Aorta (tissue), 5 donors: ENCODE measurements at regions not wholly inside any gene's neighbourhood (a gene's known extent, or its start where the extent isn't known, plus 50 kb on each side); places are given as distances from the start of the nearest gene placed in this dataset.

Experiments used
- ATAC-seq: fragments of 200-7000 bp; cut with Tn5 transposase; one replicate; pipeline ENCODE4 v1.9.1; 2022; ENCODE audit warnings: moderate library complexity; ENCODE audit not compliant: low FRiP score
- DNase-seq, 2 donors: peaks; one replicate each; pipeline ENCODE4 v3.0.0-alpha.2; 2020
- H3K27ac ChIP-seq, 2 donors: one replicate each; pipeline ENCODE4 v1.5.1; 2013; ENCODE audit warnings: low read length in 2 of 2, mild to moderate bottlenecking in 2 of 2, moderate library complexity in 2 of 2, control low read depth in 1 of 2, inconsistent platforms in 1 of 2, low read depth in 1 of 2
- H3K27me3 ChIP-seq, 2 donors: one replicate each; pipeline ENCODE4 v1.6.1; 2013; ENCODE audit warnings: control low read depth in 1 of 2, low read length in 1 of 2, mild to moderate bottlenecking in 1 of 2, moderate library complexity in 1 of 2; ENCODE audit not compliant: insufficient read depth in 2 of 2, control insufficient read depth in 1 of 2
- H3K36me3 ChIP-seq, 2 donors: one replicate each; pipeline ENCODE4 v1.6.1; 2013; ENCODE audit warnings: control low read depth in 1 of 2, low read length in 1 of 2, mild to moderate bottlenecking in 1 of 2; ENCODE audit not compliant: insufficient read depth in 2 of 2, control insufficient read depth in 1 of 2
- H3K4me1 ChIP-seq, 2 donors: one replicate each; pipeline ENCODE4 v1.6.1; 2013; ENCODE audit warnings: low read length in 2 of 2, control low read depth in 1 of 2, mild to moderate bottlenecking in 1 of 2, moderate library complexity in 1 of 2; ENCODE audit not compliant: insufficient read depth in 2 of 2, control insufficient read depth in 1 of 2
- H3K4me3 ChIP-seq, 2 donors: one replicate each; pipeline ENCODE4 v1.5.1; 2013; ENCODE audit warnings: low read length in 2 of 2, control low read depth in 1 of 2, mild to moderate bottlenecking in 1 of 2
- H3K9me3 ChIP-seq: one replicate; pipeline ENCODE4 v1.6.1; 2013; ENCODE audit warnings: mild to moderate bottlenecking, low read length; ENCODE audit not compliant: control insufficient read depth
- WGBS, 2 donors: extraction: QIAGEN DNeasy Blood & Tissue Kit; methylation state at CpG; one replicate each; pipeline ENCODE4 v1.1.7; 2013; 5-methylcytosine and 5-hydroxymethylcytosine counted together
- intact Hi-C, 2 donors: fragments of 100-400 bp; cut with DNase I; formaldehyde crosslinking; loops; one replicate each; pipeline versions ENCODE4 v1.14.2 to v1.15.0; 2022
- donor health status: healthy with polysubstance abuse.
- donor health status: Bipolar disorder and iron deficiency.
- donor health status: DM: no; HTN: no; CAD: no.
- donor health status: DM: no; HTN: no; CAD: no.
- donor health status: DM: yes; HTN: yes; CAD: no.

DNA sequence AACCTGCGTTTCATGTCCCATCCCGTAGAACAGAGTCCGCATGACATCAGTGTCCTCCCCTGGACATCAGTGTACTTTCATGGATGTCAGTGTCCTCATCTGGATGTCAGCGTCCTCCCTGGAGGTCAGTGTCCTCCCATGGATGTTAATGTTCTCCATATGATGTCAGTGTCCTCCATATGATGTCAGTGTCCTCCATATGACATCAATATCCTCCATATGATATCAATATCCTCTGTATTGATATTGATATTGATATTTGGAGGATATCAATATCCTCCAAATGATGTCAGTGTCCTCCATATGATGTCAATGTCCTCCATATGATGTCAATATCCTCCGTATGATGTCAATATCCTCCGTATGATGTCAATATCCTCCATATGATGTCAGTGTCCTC lies 284.9 kb downstream of the AJAP1 start:
- WGBS, 2 donors = 78 to 83% methylated on average over 6 of the region's 6 CpGs
- Histone ChIP-seq H3K36me3 (no peaks in the 10 kb centered on the region), H3K4me3 (no peak overlapping the region), H3K27ac (no peak overlapping the region), H3K27me3 (no peaks in the 10 kb centered on the region), H3K9me3 (no peaks in the 10 kb centered on the region), H3K4me1 (peaks cover 0 to 2% of the 10 kb centered on the region in 2 donors)
- DNase-seq = no peak
- intact Hi-C loops = no loop called here
- no peak for ATAC-seq

GRCh38 chr1:4937876-4938534 lies 283.6 kb downstream of the AJAP1 start:
- DNase-seq (no peak), ATAC-seq (no peak)
- Histone ChIP-seq H3K4me3 (no peak overlapping the region), H3K27ac (no peak overlapping the region), H3K27me3 (no peaks in the 10 kb centered on the region), H3K4me1 (no peaks in the 10 kb centered on the region), H3K36me3 (no peaks in the 10 kb centered on the region), H3K9me3 (no peaks in the 10 kb centered on the region)
- 84 to 85% methylated on average over 11 of the region's 11 CpGs for WGBS, 2 donors
- intact Hi-C loops = no loop called here

GRCh38 chr1:4935807-4936206 lies 281.4 kb downstream of the AJAP1 start:
- Histone ChIP-seq H3K9me3 (no peaks in the 10 kb centered on the region), H3K36me3 (no peaks in the 10 kb centered on the region), H3K4me1 (no peaks in the 10 kb centered on the region), H3K4me3 (no peak overlapping the region), H3K27me3 (no peaks in the 10 kb centered on the region), H3K27ac (no peak overlapping the region)
- intact Hi-C loops = no loop called here
- 41 to 62% methylated on average over 4 of the region's 4 CpGs for WGBS, 2 donors
- no peak for DNase-seq
- ATAC-seq = no peak

GRCh38 chr1:4933232-4933631 lies 278.8 kb downstream of the AJAP1 start:
- DNase-seq (no peak), ATAC-seq (no peak)
- H3K4me1 ChIP-seq = no peaks in the 10 kb centered on the region
- H3K4me3 ChIP-seq = no peak overlapping the region
- intact Hi-C loops = no loop called here
- no peaks in the 10 kb centered on the region for H3K36me3 ChIP-seq
- H3K27ac ChIP-seq = no peak overlapping the region
- no peaks in the 10 kb centered on the region for H3K27me3 ChIP-seq
- 61 to 67% methylated on average over 2 of the region's 2 CpGs for WGBS, 2 donors
- H3K9me3 ChIP-seq = no peaks in the 10 kb centered on the region

- Histone ChIP-seq H3K4me1 (no peaks in the 10 kb centered on the region), H3K9me3 (no peaks in the 10 kb centered on the region), H3K36me3 (no peaks in the 10 kb centered on the region), H3K4me3 (no peak overlapping the region), H3K27me3 (no peaks in the 10 kb centered on the region), H3K27ac (no peak overlapping the region)
- 66 to 74% methylated on average over 15 of the region's 15 CpGs for WGBS, 2 donors
- no peak for ATAC-seq
- intact Hi-C loops = no loop called here
- no peak for DNase-seq
These were observed 278.1 kb downstream of the AJAP1 start for GRCh38 chr1:4932311-4933030.

GRCh38 chr1:4931486-4931885 lies 277.1 kb downstream of the AJAP1 start:
- intact Hi-C loops = no loop called here
- ATAC-seq (no peak), DNase-seq (no peak)
- Histone ChIP-seq H3K36me3 (no peaks in the 10 kb centered on the region), H3K27me3 (no peaks in the 10 kb centered on the region), H3K9me3 (no peaks in the 10 kb centered on the region), H3K27ac (no peak overlapping the region), H3K4me1 (no peaks in the 10 kb centered on the region), H3K4me3 (no peak overlapping the region)
- 66 to 69% methylated on average over 4 of the region's 4 CpGs for WGBS, 2 donors

DNA sequence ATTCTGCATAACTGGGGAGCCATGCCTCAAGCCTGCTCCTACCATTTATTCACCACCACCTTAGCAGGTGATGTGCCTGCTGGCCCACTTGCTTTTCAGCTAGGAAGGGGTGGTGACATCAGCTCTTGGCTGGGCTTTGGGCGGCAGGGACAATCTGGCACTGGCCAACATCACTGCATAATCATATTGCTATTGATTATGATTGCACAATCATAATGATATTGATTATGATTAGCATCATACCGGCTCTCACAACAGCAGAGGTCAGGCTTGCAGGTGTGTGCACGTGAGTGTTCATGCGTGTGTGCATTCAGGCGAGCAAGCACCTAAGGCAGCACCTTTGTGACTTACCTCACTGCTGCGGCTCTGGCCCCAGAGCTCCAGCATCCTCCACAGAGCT lies 273.8 kb downstream of the AJAP1 start:
- WGBS, 2 donors = 86 to 95% methylated on average over 6 of the region's 6 CpGs
- no peaks in the 10 kb centered on the region for H3K9me3 ChIP-seq
- intact Hi-C loops = no loop called here
- no peak for ATAC-seq
- no peaks in the 10 kb centered on the region for H3K27me3 ChIP-seq
- DNase-seq = no peak
- no peaks in the 10 kb centered on the region for H3K36me3 ChIP-seq
- H3K4me3 ChIP-seq = no peak overlapping the region
- no peak overlapping the region for H3K27ac ChIP-seq
- no peaks in the 10 kb centered on the region for H3K4me1 ChIP-seq

GRCh38 chr1:4924356-4924755 lies 269.9 kb downstream of the AJAP1 start:
- DNase-seq = no peak
- Histone ChIP-seq H3K4me3 (no peak overlapping the region), H3K4me1 (no peaks in the 10 kb centered on the region), H3K36me3 (no peaks in the 10 kb centered on the region), H3K27ac (no peak overlapping the region), H3K27me3 (no peaks in the 10 kb centered on the region), H3K9me3 (peaks cover 4% of the 10 kb centered on the region)
- no peak for ATAC-seq
- intact Hi-C loops = no loop called here
- WGBS, 2 donors = 74 to 75% methylated on average over 2 of the region's 2 CpGs

- no peaks in the 10 kb centered on the region for H3K27me3 ChIP-seq
- DNase-seq = no peak
- H3K36me3 ChIP-seq = no peaks in the 10 kb centered on the region
- 69 to 73% methylated on average over 7 of the region's 7 CpGs for WGBS, 2 donors
- H3K4me1 ChIP-seq = no peaks in the 10 kb centered on the region
- H3K27ac ChIP-seq = no peak overlapping the region
- peaks cover 4% of the 10 kb centered on the region for H3K9me3 ChIP-seq
- no peak for ATAC-seq
- no peak overlapping the region for H3K4me3 ChIP-seq
- intact Hi-C loops = loop anchor here in 1 of 2 donors (5.0 kb wide), 1 partner anchor 326 kb away; no protein-coding TSS in a partner anchor
These were observed 262.2 kb downstream of the AJAP1 start for GRCh38 chr1:4916610-4917009.
